DND-41 (cell line): ENCODE measurements at regions not wholly inside any gene's neighbourhood (a gene's known extent, or its start where the extent isn't known, plus 50 kb on each side); places are given as distances from the start of the nearest gene placed in this dataset.
A peak's percentile ranks its signal among the peaks of the same experiment; 100 is the strongest.

Experiments
- ATAC-seq: fragments of 200-7000 bp; cut with Tn5 transposase; 3 replicates; pipeline ENCODE4 v1.9.1; 2021; ENCODE audit warnings: low read depth; ENCODE audit not compliant: insufficient read depth
- DNase-seq: peaks from one replicate; pipeline ENCODE4 v3.0.0-alpha.2; 2020
- H2AFZ ChIP-seq: 2 replicates; pipeline ENCODE4 v1.6.0; 2012; ENCODE audit warnings: low read depth, low read length
- H3K27ac ChIP-seq: 2 replicates; pipeline ENCODE4 v1.5.1; 2012; ENCODE audit warnings: low read length, inconsistent platforms
- H3K27me3 ChIP-seq: fragments of 200-600 bp; sonication (generic); 2 replicates; pipeline ENCODE4 v1.6.0; 2012; ENCODE audit warnings: low read length, mild to moderate bottlenecking, inconsistent platforms; ENCODE audit not compliant: insufficient read depth, poor library complexity
- H3K36me3 ChIP-seq: 2 replicates; pipeline ENCODE4 v1.5.1; 2012; ENCODE audit warnings: low read length, inconsistent platforms; ENCODE audit not compliant: insufficient read depth
- H3K4me1 ChIP-seq: 2 replicates; pipeline ENCODE4 v1.5.1; 2012; ENCODE audit warnings: mild to moderate bottlenecking, low read length; ENCODE audit not compliant: insufficient read depth
- H3K4me2 ChIP-seq: 2 replicates; pipeline ENCODE4 v1.6.0; 2012; ENCODE audit warnings: mild to moderate bottlenecking, moderate library complexity, low read length, inconsistent platforms; ENCODE audit not compliant: insufficient read depth
- H3K4me3 ChIP-seq, 2 experiments: fragments of 200-600 bp in 1 of 2; shearing (Covaris generic) in 1 of 2; 2 replicates each; pipeline ENCODE4 v1.5.1; 2012 to 2016; ENCODE audit warnings: inconsistent platforms in 2 of 2, low read length in 2 of 2, mild to moderate bottlenecking in 2 of 2, low read depth in 1 of 2, moderate library complexity in 1 of 2
- H3K79me2 ChIP-seq: 2 replicates; pipeline ENCODE4 v1.6.0; 2012; ENCODE audit warnings: low read length, inconsistent platforms; ENCODE audit not compliant: insufficient read depth
- H3K9ac ChIP-seq: 2 replicates; pipeline ENCODE4 v1.6.0; 2012; ENCODE audit warnings: low read depth, mild to moderate bottlenecking, inconsistent platforms, low read length, moderate library complexity
- H3K9me3 ChIP-seq: 2 replicates; pipeline ENCODE4 v1.5.1; 2012; ENCODE audit warnings: low read length, moderate library complexity, mild to moderate bottlenecking, inconsistent platforms; ENCODE audit not compliant: insufficient read depth, severe bottlenecking
- H4K20me1 ChIP-seq: 2 replicates; pipeline ENCODE4 v1.6.0; 2012; ENCODE audit warnings: low read length; ENCODE audit not compliant: insufficient read depth
- CTCF ChIP-seq: IDR thresholded peaks from 2 replicates; pipeline ENCODE4 v1.5.1; 2012; ENCODE audit warnings: borderline replicate concordance, low read length, moderate library complexity, mild to moderate bottlenecking; ENCODE audit not compliant: poor library complexity, severe bottlenecking; ENCODE audit errors: extremely low read depth
- EZH2 ChIP-seq: IDR thresholded peaks from 3 replicates; pipeline ENCODE4 v1.6.1; 2012; ENCODE audit warnings: borderline replicate concordance, low read depth, mild to moderate bottlenecking, moderate library complexity, low read length, inconsistent platforms; ENCODE audit not compliant: severe bottlenecking

GRCh38 chr1:94745742-94746141, 74.4 kb upstream of the SLC44A3 start:
- Histone ChIP-seq H3K9me3 (peaks cover 3% of the 10 kb centered on the region), H2AFZ (no peak overlapping the region), H3K9ac (no peak overlapping the region), H3K36me3 (no peaks in the 10 kb centered on the region), H3K27ac (no peak overlapping the region), H4K20me1 (no peaks in the 10 kb centered on the region), H3K27me3 (no peaks in the 10 kb centered on the region), H3K4me2 (no peak overlapping the region), H3K4me3 (no peak overlapping the region), H3K4me1 (peaks cover 15% of the 10 kb centered on the region), H3K79me2 (no peaks in the 10 kb centered on the region)
- no peak for DNase-seq
- no peak for TF ChIP-seq EZH2
- TF ChIP-seq CTCF, result no peak
- no peak for ATAC-seq

GRCh38 chr1:94743862-94744261, 76.3 kb upstream of the SLC44A3 start:
- Histone ChIP-seq H3K27me3 (no peaks in the 10 kb centered on the region), H3K4me2 (no peak overlapping the region), H3K4me3 (no peak overlapping the region), H3K27ac (no peak overlapping the region), H2AFZ (0 out of 2 replicates have a peak overlapping the region, but pooled peaks have one; percentile 4), H3K79me2 (no peaks in the 10 kb centered on the region), H3K36me3 (no peaks in the 10 kb centered on the region), H3K9me3 (no peaks in the 10 kb centered on the region), H3K9ac (no peak overlapping the region), H4K20me1 (no peaks in the 10 kb centered on the region), H3K4me1 (peaks cover 15% of the 10 kb centered on the region)
- DNase-seq (no peak), ATAC-seq (peak; percentile 41; the same call in 2 of the 3 replicates)
- TF ChIP-seq CTCF (no peak), EZH2 (no peak)

- H3K4me2 ChIP-seq, result no peak overlapping the region
- no peak overlapping the region for H3K9ac ChIP-seq
- TF ChIP-seq EZH2 (no peak), CTCF (no peak)
- no peaks in the 10 kb centered on the region for H3K9me3 ChIP-seq
- no peak overlapping the region for H2AFZ ChIP-seq
- no peak for ATAC-seq
- no peaks in the 10 kb centered on the region for H3K36me3 ChIP-seq
- H4K20me1 ChIP-seq, result no peaks in the 10 kb centered on the region
- no peaks in the 10 kb centered on the region for H3K27me3 ChIP-seq
- H3K4me3 ChIP-seq, result no peak overlapping the region
- no peaks in the 10 kb centered on the region for H3K79me2 ChIP-seq
- H3K4me1 ChIP-seq, result peaks cover 20% of the 10 kb centered on the region
- no peak overlapping the region for H3K27ac ChIP-seq
- no peak for DNase-seq
Measured at GRCh38 chr1:94741996-94742395, 78.2 kb upstream of the SLC44A3 start.

GRCh38 chr1:94741510-94741909, 78.6 kb upstream of the SLC44A3 start:
- Histone ChIP-seq H3K4me1 (peaks cover 24% of the 10 kb centered on the region), H3K27me3 (no peaks in the 10 kb centered on the region), H2AFZ (no peak overlapping the region), H3K4me2 (no peak overlapping the region), H3K79me2 (no peaks in the 10 kb centered on the region), H3K27ac (no peak overlapping the region), H3K9me3 (no peaks in the 10 kb centered on the region), H4K20me1 (no peaks in the 10 kb centered on the region), H3K4me3 (no peak overlapping the region), H3K9ac (no peak overlapping the region), H3K36me3 (no peaks in the 10 kb centered on the region)
- ATAC-seq, result no peak
- DNase-seq, result no peak
- TF ChIP-seq CTCF (no peak), EZH2 (no peak)
